CD4-positive, CD25-positive, alpha-beta regulatory T cell (primary cell): ENCODE measurements at regions not wholly inside any gene's neighbourhood (a gene's known extent, or its start where the extent isn't known, plus 50 kb on each side); places are given as distances from the start of the nearest gene placed in this dataset.

Experiments
- ATAC-seq, 2 donors: fragments of 150-1000 bp; cut with Tn5 transposase; one replicate each; pipeline ENCODE4 v1.10.0; 2021; ENCODE audit warnings: low read depth in 2 of 2, moderate number of reproducible peaks in 2 of 2, moderate library complexity in 1 of 2
- DNase-seq, 3 donors: peaks; one replicate each; pipeline versions ENCODE4 v3.0.0 to v3.0.0-alpha.2; 2012 to 2022; ENCODE audit warnings: mixed read lengths in 1 of 3
- H3K27ac ChIP-seq: one replicate; pipeline ENCODE4 v1.7.0; 2013; ENCODE audit warnings: mild to moderate bottlenecking, low read length; ENCODE audit not compliant: insufficient read depth, poor library complexity, severe bottlenecking
- H3K27me3 ChIP-seq: one replicate; pipeline ENCODE4 v1.7.0; 2013; ENCODE audit warnings: low read length; ENCODE audit not compliant: control insufficient read depth, insufficient read depth
- H3K36me3 ChIP-seq: one replicate; pipeline ENCODE4 v1.7.0; 2013; ENCODE audit warnings: mild to moderate bottlenecking, low read length, moderate library complexity; ENCODE audit not compliant: control insufficient read depth, insufficient read depth
- H3K4me1 ChIP-seq: 2 replicates; pipeline ENCODE4 v1.7.0; 2013; ENCODE audit warnings: mild to moderate bottlenecking, low read length; ENCODE audit not compliant: insufficient read depth, control insufficient read depth, poor library complexity, severe bottlenecking
- H3K4me3 ChIP-seq: one replicate; pipeline ENCODE4 v1.7.0; 2013; ENCODE audit warnings: low read depth, mild to moderate bottlenecking, low read length, moderate library complexity
- H3K9me3 ChIP-seq, 2 experiments: 1 replicate in 1 of 2; 2 replicates in 1 of 2; pipeline ENCODE4 v1.7.0; 2013; ENCODE audit warnings: low read length in 2 of 2, mild to moderate bottlenecking in 1 of 2, moderate library complexity in 1 of 2; ENCODE audit not compliant: control insufficient read depth in 2 of 2
- H3K27ac Mint-ChIP-seq, 3 donors: one replicate each; pipeline ENCODE4 v1.8.0; 2020 to 2022; ENCODE audit warnings: mild to moderate bottlenecking in 3 of 3, mixed read lengths in 3 of 3, moderate library complexity in 2 of 3
- H3K27me3 Mint-ChIP-seq: one replicate; pipeline ENCODE4 v1.8.0; 2022; ENCODE audit warnings: mild to moderate bottlenecking, mixed read lengths
- H3K36me3 Mint-ChIP-seq: one replicate; pipeline ENCODE4 v1.8.0; 2020; ENCODE audit warnings: mixed read lengths
- H3K4me1 Mint-ChIP-seq, 4 donors: one replicate each; pipeline ENCODE4 v1.8.0; 2020 to 2022; ENCODE audit warnings: mixed read lengths in 4 of 4, mild to moderate bottlenecking in 1 of 4
- H3K4me3 Mint-ChIP-seq, 4 donors: one replicate each; pipeline ENCODE4 v1.8.0; 2020 to 2022; ENCODE audit warnings: mild to moderate bottlenecking in 4 of 4, mixed read lengths in 4 of 4, moderate library complexity in 3 of 4
- H3K9me3 Mint-ChIP-seq, 7 donors: one replicate each; pipeline ENCODE4 v1.8.0; 2020 to 2022; ENCODE audit warnings: mixed read lengths in 7 of 7, mild to moderate bottlenecking in 3 of 7, moderate library complexity in 2 of 7

DNA sequence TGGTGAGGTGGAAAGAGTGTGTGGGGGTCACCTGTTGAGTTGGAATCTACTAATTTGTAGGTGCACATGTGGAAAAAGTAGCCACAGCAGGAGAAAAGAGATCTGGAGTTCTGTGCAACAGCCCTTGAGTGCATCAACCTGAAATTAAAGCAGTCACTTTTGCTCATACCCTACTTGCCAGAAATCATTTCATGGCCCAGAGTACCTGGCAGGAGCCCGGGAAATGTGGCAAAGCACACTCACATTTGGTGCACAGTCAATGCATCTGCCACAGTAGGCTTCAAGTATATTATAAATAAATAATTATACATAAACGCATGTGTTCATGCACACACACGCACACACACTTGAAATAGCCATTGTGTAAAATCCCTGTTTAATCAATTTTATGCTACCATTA, 203.0 kb downstream of the ICE1 start:
- Histone ChIP-seq H3K27ac (no peak overlapping the region), H3K4me1 (no peaks in the 10 kb centered on the region), H3K4me3 (no peak overlapping the region), H3K36me3 (no peaks in the 10 kb centered on the region), H3K9me3 (peaks cover 0 to 10% of the 10 kb centered on the region in 2 experiments), H3K27me3 (no peaks in the 10 kb centered on the region)
- Mint-ChIP-seq H3K4me3 (no peak overlapping the region), H3K4me1 (no peaks in the 10 kb centered on the region), H3K9me3 (peaks cover 0 to 19% (median 7%) of the 10 kb centered on the region in 7 donors), H3K27me3 (no peaks in the 10 kb centered on the region), H3K27ac (no peak overlapping the region), H3K36me3 (no peaks in the 10 kb centered on the region)
- ATAC-seq = no peak
- DNase-seq = no peak

DNA sequence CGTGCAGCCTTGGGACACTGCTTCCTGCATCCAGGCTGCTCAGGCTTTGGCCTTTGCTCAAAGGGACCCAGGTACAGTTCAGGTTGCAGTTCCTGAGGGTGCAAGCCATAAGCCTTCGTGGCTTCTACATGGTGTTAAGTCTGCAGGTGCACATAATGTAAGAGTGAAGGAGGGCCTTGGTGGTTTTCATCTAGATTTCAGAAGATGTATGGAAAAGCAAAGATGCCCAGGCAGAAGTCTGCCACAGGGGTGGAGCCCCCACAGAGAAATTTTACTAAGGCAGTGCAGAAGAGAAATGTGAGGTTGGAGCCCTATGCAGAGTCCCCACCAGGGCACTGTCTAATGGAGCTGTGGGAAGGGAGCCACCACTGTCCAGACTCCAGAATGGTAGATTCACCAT, 200.9 kb downstream of the ICE1 start:
- H3K9me3 ChIP-seq = peaks cover 0 to 10% of the 10 kb centered on the region in 2 experiments
- ATAC-seq (no peak), DNase-seq (no peak)
- no peak overlapping the region for H3K27ac ChIP-seq
- Mint-ChIP-seq H3K27ac (no peak overlapping the region), H3K4me1 (no peaks in the 10 kb centered on the region), H3K27me3 (no peaks in the 10 kb centered on the region), H3K36me3 (no peaks in the 10 kb centered on the region), H3K4me3 (no peak overlapping the region), H3K9me3 (peaks cover 0 to 22% (median 7%) of the 10 kb centered on the region in 7 donors)
- no peaks in the 10 kb centered on the region for H3K27me3 ChIP-seq
- no peak overlapping the region for H3K4me3 ChIP-seq
- H3K4me1 ChIP-seq = no peaks in the 10 kb centered on the region
- H3K36me3 ChIP-seq = no peaks in the 10 kb centered on the region

DNA sequence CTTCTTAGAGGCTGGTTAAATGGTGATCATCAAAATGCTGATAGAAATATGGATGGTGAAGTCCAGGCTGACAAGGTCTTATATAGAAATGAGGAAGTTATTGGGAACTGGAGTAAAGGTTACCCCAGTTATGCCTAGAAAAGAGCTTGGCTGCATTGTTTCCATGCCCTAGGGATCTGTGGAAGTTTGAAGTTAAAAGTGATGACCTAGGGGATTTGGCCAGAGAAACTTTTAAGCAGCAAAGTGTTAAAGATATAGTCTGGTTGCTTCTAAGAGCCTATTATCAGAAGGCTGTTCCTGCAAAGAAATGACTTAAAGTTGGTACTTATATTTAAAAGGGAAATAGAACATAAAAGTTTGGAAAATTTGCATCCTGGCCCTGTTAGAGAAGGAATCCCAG, 200.3 kb downstream of the ICE1 start:
- Histone ChIP-seq H3K4me3 (no peak overlapping the region), H3K27me3 (no peaks in the 10 kb centered on the region), H3K9me3 (peaks cover 0 to 10% of the 10 kb centered on the region in 2 experiments), H3K4me1 (no peaks in the 10 kb centered on the region), H3K36me3 (no peaks in the 10 kb centered on the region), H3K27ac (no peak overlapping the region)
- Mint-ChIP-seq H3K36me3 (no peaks in the 10 kb centered on the region), H3K9me3 (peaks cover 0 to 22% (median 7%) of the 10 kb centered on the region in 7 donors), H3K27ac (no peak overlapping the region), H3K4me1 (no peaks in the 10 kb centered on the region), H3K4me3 (no peak overlapping the region), H3K27me3 (peaks cover 2% of the 10 kb centered on the region)
- ATAC-seq (no peak), DNase-seq (no peak)

DNA sequence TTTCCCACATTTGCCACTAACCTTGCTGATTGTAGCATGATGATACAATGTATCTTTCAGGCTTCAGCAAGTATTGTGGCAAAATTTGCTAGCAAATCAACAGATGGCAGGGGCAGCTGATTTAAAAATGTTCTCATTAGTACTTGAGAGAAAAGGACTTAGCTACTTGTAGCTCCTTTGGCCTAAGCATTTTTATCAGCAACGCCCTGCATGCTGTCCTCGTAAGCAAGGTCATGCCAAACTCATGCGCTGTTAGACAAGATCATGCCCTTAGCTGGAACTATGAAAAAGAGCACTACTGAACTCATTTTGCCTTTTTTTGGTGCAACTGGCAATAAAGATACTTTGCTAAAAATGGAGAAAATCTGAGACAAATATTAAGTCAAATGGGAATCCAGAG, 197.1 kb downstream of the ICE1 start:
- Mint-ChIP-seq H3K36me3 (no peaks in the 10 kb centered on the region), H3K27me3 (peaks cover 14% of the 10 kb centered on the region), H3K27ac (no peak overlapping the region), H3K4me3 (no peak overlapping the region), H3K9me3 (peaks cover 0 to 16% (median 7%) of the 10 kb centered on the region in 7 donors), H3K4me1 (no peaks in the 10 kb centered on the region)
- no peaks in the 10 kb centered on the region for H3K36me3 ChIP-seq
- no peak overlapping the region for H3K4me3 ChIP-seq
- DNase-seq (no peak), ATAC-seq (no peak)
- no peak overlapping the region for H3K27ac ChIP-seq
- H3K27me3 ChIP-seq = no peaks in the 10 kb centered on the region
- H3K4me1 ChIP-seq = no peaks in the 10 kb centered on the region
- peaks cover 0 to 10% of the 10 kb centered on the region in 2 experiments for H3K9me3 ChIP-seq

DNA sequence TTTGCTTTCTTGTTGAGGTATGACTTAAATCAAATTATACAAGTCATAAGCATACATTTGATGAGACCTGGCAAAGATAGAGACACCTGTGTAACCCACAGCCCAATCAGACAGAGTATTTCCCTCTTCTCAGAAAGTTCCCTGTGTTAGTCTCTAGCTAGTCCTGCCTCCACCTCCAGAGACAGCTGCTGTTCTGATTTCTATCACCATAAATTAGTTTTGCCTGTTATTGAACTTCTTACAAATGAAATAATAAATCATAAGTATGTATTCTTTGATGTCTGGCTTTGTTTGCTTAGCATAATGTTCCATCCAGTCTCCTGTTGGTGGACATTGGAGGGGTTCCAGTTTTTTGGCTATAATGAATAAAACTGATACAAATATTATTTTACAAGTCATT, 194.5 kb downstream of the ICE1 start:
- Histone ChIP-seq H3K27me3 (no peaks in the 10 kb centered on the region), H3K4me1 (no peaks in the 10 kb centered on the region), H3K36me3 (no peaks in the 10 kb centered on the region), H3K9me3 (no peaks in the 10 kb centered on the region), H3K27ac (no peak overlapping the region), H3K4me3 (no peak overlapping the region)
- ATAC-seq (no peak), DNase-seq (no peak)
- Mint-ChIP-seq H3K36me3 (no peaks in the 10 kb centered on the region), H3K27ac (no peak overlapping the region), H3K9me3 (peaks cover 0 to 6% (median 1%) of the 10 kb centered on the region in 7 donors), H3K4me3 (no peak overlapping the region), H3K4me1 (no peaks in the 10 kb centered on the region), H3K27me3 (peaks cover 14% of the 10 kb centered on the region)

DNA sequence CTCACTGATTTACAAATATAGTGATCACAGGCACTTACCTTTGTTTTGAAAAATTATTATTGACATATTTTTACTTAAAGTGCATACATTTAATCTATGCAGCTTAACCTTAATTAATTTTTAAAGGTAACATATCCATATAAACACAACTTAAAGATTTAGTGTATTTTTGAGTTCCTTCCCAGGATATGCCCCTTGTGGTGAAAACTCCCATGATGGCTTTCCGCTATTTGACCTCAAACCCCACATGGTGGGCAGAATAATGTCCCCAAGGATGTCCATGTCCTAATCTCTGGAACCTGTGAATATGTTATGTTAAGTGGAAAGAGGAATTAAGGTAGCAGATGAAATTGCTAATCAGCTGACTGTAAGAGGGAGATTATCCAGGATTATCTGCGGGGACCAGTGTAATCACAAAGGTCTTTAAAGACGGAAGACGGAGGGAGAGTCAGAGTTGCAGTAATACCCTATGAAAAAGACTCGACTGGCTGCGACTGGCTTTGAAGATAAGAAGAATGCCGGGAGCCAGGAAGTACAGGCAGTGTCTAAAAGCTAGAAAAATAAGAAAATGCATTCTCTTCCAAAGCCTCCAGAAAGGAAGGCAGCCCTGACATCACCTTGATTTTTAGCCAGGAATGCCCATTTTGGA, 193.9 kb downstream of the ICE1 start:
- no peak for DNase-seq
- Mint-ChIP-seq H3K9me3 (peaks cover 0 to 3% (median 0%) of the 10 kb centered on the region in 7 donors), H3K4me1 (no peaks in the 10 kb centered on the region), H3K4me3 (no peak overlapping the region), H3K36me3 (no peaks in the 10 kb centered on the region), H3K27me3 (peaks cover 14% of the 10 kb centered on the region), H3K27ac (no peak overlapping the region)
- Histone ChIP-seq H3K27ac (no peak overlapping the region), H3K9me3 (no peaks in the 10 kb centered on the region), H3K36me3 (no peaks in the 10 kb centered on the region), H3K4me3 (no peak overlapping the region), H3K4me1 (no peaks in the 10 kb centered on the region), H3K27me3 (no peaks in the 10 kb centered on the region)
- no peak for ATAC-seq

DNA sequence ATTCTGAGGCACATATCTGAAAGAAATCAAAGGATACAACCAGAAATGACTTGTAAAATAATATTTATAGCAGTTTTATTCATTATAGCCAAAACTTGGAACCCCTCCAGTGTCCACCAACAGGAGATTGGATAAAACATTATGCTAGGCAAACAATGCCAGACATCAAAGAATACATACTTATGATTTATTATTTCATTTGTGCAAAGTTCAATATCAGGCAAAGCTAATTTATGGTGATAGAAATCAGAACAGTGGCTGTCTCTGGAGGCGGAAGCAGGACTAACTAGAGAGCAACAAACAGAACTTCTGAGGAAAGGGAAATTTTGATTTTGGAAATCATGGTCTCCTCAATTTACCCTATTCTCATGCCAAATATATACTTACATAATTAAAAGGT, 193.1 kb downstream of the ICE1 start:
- Histone ChIP-seq H3K4me3 (no peak overlapping the region), H3K9me3 (no peaks in the 10 kb centered on the region), H3K36me3 (no peaks in the 10 kb centered on the region), H3K4me1 (no peaks in the 10 kb centered on the region), H3K27me3 (no peaks in the 10 kb centered on the region), H3K27ac (no peak overlapping the region)
- Mint-ChIP-seq H3K36me3 (no peaks in the 10 kb centered on the region), H3K9me3 (peaks cover 0 to 3% (median 0%) of the 10 kb centered on the region in 7 donors), H3K4me1 (no peaks in the 10 kb centered on the region), H3K27me3 (peaks cover 14% of the 10 kb centered on the region), H3K27ac (no peak overlapping the region), H3K4me3 (no peak overlapping the region)
- DNase-seq (no peak), ATAC-seq (no peak)

GRCh38 chr5:5613261-5613990, 190.9 kb downstream of the ICE1 start:
- Mint-ChIP-seq H3K27ac (no peak overlapping the region), H3K9me3 (peaks cover 0 to 1% (median 0%) of the 10 kb centered on the region in 7 donors), H3K4me1 (no peaks in the 10 kb centered on the region), H3K4me3 (no peak overlapping the region), H3K27me3 (peaks cover 14% of the 10 kb centered on the region), H3K36me3 (no peaks in the 10 kb centered on the region)
- Histone ChIP-seq H3K4me3 (no peak overlapping the region), H3K9me3 (no peaks in the 10 kb centered on the region), H3K36me3 (no peaks in the 10 kb centered on the region), H3K4me1 (no peaks in the 10 kb centered on the region), H3K27me3 (no peaks in the 10 kb centered on the region), H3K27ac (no peak overlapping the region)
- DNase-seq = no peak
- ATAC-seq = no peak
